HG03565 (cell line): ENCODE measurements at regions not wholly inside any gene's neighbourhood (a gene's known extent, or its start where the extent isn't known, plus 50 kb on each side); places are given as distances from the start of the nearest gene placed in this dataset.

Source experiments
- ATAC-seq: cut with Tn5 transposase; IDR thresholded peaks from one replicate; pipeline ENCODE4 v1.9.1; 2021; ENCODE audit warnings: mild to moderate bottlenecking, moderate library complexity; ENCODE audit not compliant: unreplicated experiment

DNA sequence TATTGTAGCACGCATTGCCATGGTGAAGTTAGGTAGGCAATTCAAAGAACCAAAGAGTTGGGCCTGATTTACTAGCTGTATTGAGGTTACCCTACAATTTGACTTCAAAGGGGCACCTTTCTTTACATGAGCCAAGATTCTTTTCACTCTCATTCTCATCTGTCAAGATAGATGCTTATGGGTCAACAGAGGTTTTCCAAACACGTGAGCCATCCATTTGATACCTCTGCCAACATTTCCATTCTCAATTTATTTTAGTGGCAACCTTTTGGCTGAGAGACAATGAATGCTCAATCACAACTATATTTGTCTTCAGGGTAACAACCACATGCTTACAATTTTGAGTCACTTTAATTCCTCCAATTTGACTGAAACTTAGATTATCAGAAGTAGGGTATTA lies 370.6 kb upstream of the CDH20 start:
- no peak for ATAC-seq

DNA sequence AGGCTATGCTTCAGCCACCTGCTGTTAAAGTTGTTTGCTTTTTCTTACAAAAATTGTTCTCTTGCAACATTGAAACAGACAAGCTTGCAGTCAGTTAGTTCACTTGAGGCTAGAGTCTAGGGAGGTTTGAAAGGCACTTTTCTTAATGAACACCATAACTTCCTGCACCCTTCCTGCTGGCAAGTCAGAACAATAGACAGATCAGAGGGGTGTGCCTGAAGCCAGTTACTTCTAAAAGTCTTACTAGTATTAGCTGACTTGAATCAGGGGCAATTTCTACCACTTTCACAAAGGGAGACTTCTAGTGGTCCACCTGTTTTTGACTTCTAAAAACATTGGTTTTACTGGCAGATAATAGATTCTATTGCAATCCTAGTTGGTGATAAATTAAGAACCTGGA lies 367.4 kb upstream of the CDH20 start:
- no peak for ATAC-seq

DNA sequence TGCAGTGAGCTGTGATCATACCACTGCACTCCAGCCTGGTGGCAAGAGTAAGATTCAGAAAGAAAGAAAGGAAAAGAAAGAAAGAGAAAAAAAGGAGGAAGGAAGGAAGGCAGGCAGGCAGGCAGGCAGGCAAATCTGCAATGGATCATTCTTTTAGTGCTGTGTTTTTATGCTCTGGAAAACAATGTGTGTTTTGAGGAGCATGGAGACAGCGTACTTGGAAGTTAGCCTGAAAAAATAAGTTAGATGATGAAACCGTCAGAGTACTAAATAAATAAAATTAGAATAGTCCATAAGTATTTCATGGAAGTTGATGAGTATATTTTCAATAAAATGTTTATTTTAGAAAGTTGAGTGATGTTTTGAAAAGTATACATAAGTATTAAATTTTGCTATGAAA lies 366.4 kb upstream of the CDH20 start:
- ATAC-seq: no peak

DNA sequence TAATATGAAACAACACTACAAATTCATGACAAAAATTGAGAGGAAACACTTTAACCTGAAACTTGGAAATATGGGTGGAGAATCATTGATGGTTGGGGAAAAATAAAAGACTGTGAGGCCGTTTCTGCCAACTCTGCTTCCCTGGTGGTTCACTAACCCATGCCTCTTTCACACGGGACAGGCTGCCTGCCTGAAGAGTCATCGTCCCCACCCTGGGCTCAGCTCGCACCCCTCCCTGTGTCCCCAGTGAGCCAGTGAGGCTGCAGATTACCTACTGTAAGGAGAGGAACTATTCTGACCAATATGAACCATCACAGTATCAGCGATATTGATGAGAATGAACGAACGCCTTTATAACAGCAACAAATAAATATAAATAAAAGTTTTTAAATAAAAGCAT lies 357.8 kb upstream of the CDH20 start:
- no peak for ATAC-seq

DNA sequence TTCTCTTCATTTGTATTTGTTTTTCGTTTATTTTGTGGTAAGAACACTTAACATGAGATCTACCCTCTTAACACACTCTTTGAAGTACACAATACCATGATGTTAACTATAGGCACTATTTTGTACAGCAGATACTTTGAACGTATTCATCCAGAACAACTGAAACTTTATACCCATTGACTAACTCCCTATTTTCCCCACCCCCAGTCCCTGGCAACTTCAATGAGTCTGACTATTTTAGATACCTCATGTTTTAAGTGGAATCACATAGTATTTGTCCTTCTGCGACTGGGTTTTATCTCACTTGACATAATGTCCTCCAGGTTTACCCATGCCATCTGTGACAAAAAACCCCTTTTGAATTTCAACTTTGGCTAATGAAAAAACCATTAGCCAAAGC lies 356.3 kb upstream of the CDH20 start:
- ATAC-seq: no peak

DNA sequence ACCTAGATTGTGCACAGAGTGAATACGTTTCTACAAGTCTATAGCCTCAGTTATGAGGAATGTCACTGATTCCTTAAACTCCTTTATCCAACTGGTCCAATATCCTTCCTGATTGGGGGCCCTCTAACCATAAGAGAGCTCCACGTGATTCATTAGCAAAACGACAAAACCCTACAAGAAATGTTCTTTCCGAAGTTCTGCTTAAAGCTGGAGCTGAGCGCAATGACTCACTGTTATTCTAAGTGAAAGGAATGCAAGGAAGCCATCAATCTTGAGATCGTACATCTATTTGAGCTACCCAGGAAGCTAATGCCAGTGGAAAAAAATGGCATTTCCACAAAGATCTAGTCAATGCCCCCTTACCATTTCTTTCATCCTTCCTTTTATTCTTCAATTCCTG lies 354.9 kb upstream of the CDH20 start:
- no peak for ATAC-seq

DNA sequence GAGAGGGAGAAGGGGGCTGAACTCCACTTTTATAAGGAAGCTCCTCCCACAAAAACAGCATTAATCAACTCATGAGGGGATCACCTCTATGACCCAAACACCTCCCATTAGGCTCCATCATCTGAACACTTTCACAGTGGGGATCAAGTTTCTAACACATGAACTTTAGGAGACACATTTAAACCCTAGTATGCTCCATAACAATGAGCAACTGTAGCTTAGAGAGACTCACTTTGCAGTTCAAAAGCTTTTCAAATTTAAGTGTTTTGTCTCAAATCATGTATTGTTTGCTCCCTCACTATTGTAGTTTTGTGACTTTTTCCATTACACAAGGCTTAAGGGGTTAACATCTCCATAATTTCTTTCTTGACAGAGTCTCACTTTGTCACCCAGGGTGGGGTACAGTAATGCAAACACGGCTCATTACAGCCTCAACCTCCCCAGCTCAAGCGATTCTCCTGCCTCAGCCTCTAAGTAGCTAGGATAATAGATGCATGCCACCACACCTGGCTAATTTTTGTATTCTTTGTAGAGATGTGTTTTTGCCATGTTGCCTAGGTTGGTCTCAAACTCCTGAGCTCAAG lies 352.7 kb upstream of the CDH20 start:
- no peak for ATAC-seq

DNA sequence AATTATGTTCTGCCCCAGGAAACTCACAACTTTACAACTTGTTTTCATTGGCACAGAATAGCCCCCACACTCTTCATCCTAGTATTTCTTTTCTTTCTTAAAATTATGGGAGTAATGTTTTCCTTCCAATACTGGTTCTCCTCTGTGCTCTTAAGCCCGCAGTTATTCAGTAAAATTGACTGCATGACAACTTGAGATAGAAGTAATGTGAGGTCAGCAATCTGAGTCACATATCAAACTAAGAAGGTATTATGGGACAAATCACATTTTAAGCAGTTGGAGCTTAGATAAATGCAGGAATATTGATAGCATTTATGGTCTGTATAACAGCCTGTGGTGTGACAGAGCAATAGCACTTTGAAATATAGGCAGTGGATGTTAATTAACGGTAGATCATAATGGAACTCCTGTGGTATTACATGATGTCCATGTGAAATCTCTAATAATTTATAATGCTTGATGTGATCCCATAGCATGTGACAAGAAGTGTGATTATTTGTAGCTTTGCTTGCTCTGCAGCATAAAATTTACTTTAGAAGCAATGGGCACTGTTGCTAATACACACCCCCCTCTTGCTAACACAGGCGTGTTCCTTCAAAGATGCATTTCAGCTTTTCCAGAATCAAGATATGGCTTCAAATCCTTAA lies 351.4 kb upstream of the CDH20 start:
- no peak for ATAC-seq

DNA sequence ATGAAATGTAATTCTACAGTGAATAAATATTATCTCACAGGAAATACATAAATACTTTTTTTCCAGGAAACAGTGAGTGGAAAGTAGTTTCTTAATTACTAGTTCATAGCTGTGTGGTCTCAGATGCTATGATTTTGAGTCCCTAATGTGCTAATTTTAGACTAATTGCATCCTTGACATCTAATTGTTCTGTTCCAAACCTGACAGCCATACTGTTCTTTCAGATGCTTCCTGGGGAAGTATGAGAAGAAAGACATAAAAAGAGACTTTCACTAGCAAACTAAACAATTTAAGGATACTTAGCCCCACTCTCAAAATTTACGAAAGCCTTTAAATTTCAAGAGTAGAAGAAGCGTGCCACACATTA lies 350.9 kb upstream of the CDH20 start:
- ATAC-seq: no peak

DNA sequence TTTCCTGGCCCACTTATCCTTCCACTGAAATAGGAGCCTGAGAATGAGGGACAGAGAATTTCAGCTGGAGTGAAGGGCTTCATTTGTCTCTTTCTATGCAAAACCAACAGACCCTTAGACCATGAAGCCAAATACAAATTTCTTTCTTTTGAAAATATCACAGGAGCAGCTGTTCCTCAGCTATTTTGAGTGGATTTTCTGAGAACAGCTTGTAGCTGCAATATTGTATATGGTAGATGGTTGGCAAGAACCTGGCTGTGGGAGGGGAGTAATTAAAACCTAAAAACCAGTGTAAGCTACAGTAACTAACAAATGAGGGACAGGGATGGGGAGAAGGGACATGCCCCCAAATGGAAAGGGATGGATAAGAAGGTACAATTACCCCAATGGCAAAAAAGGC lies 350.3 kb upstream of the CDH20 start:
- no peak for ATAC-seq

DNA sequence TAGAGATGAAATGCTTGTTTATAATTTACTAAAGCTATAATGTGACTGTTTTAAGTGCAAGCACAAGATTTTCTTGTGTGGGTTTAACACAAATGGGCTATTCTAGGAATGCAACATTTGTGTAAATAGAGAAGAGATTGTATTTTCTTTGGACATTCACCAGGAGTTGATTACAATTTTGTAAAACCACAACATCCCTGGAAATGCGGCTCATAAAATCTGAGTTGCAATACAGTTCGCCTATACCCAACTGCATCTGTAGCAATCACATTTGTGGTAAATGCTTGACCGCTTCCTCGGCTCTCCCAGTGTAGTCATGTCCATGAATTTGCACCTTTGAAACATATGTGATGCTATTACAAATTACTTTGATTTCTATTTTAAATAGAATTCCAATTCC lies 348.7 kb upstream of the CDH20 start:
- no peak for ATAC-seq

DNA sequence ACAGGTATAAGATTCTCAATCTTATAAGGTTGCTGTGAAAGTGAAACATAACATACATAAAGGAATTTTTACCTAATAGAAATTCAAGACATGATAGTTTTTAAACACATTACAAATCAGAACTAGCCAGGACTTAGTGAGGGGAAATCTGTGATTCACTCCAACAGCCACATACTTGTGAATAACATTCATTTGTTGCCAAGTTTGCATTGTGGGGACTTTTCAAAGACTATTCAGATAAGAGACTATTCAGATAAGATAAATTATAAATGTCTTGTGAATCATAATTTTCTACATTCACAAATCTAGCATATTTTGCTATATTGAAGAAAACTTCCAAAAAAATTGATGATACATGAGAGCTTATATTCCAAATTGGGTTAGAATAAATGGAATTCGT lies 345.3 kb upstream of the CDH20 start:
- no peak for ATAC-seq

DNA sequence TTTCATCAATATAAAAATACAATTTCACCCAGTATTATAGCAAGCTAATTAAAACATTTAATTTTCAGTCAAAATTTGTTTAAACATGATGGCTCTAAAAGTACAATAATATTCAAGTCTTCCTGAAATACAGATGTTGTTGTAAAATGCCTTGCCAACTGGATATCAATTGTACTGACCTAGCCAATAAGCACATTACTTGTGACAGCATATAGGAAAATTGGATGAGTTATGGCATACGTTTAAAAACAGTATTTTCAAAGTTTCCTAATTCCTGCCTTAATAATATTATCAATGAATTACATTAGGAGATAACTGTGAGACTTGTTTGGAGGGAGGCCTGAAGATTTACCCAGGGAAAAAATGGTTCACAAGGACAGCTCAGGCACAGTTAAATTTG lies 336.9 kb upstream of the CDH20 start:
- no peak for ATAC-seq

DNA sequence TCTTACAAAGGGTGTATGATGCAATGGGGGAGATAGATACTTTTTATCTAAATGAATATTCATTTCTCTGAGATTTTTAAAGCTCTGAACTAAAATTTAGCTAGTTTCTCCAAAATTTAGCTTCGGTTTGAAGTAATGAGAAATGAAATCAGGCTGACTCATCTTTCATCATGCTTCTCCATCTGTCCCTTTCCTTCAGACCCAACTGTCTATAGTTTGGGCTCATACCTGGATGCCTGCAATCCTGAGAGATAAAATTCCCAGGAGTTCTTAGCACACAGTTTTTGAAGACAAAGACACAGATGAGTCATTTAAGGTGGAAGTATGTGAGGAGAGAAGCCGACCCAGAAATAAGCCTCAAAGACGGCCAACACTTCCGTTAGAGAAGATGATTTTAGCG lies 336.4 kb upstream of the CDH20 start:
- no peak for ATAC-seq

DNA sequence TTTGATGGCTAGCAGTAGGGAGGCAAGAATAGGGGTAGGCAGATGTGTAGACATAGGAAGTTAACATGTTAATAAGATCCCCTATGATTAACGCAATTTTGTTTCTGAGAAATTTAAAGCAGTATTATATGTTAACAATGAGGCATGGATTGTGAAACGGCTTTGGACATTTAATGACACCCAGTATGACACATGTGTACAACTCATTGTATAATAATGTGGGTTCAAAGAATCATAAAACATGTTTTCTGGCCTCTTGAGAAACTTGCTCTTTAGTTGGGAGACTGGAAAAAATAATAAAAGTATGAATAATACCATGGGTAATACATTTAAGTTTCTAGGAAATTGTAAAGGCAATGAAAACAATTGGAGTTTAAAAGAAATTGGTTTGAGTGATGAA lies 332.1 kb upstream of the CDH20 start:
- ATAC-seq: no peak

DNA sequence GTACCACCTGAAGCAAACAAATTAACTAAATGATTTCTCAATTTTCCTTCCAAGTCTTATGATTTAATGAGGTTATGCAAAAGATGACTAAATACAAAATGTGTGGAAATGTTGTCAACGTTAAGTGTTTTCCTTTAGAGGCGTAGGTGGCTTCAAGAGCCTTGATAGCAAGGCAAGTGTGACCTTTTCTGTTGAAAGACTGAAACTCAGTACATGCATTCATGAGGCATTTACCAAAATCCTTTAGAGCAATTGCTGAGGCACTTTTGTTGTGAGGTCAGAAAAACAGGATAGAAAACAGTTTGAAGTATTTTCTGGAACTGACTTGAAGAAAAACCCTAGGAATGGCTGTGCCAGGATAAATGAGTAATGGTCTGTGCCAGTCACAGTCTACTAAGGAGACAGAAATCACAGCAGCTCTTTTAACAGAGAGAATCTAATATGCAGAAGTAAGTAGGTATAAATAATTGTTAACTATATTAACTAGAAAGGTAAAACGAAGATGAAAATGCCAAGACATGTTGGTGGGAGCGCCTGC lies 326.5 kb upstream of the CDH20 start:
- ATAC-seq: no peak

DNA sequence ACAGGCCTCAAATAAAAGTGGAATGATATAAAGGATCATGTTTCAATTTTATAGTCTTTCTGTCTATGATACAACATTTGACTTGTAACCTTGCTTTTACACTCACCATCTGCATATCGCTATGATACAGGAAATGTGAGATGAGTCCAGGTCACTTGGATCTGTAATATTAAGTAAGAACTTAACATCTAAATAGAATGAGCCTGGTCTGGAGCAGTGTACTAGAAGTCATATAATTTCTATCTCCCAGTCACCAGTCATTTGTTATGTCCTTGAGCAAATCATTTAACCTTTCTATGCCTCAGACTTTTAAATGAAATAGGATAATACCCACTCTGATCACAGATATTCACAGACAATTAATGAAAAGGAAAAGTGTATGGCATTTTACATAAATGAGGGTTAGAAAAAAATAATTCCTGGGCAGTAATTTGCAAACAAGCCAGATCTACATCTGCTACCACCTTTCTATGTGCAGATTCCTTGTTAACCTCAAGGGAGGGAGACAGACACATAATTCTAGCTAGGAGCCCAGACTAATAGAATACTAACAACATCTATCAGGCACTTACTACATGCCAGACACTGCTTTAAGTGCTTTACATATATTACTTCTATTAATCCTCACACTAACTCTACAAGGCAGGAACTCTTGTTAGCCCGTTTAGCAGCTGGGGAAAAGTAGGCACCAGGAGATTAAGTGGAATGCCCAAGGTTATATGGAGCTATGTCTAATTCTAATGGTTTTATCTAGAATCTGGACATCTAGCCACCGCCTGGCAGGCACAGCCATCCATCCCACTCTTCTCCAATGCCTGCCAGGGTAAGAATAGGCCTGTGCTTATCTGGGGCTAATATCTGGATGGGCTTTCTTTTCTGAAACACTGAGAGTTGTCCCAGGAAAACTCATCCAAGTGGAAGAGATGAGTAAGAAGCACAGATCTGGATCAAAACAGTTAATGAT lies 313.6 kb upstream of the CDH20 start:
- ATAC-seq: no peak

DNA sequence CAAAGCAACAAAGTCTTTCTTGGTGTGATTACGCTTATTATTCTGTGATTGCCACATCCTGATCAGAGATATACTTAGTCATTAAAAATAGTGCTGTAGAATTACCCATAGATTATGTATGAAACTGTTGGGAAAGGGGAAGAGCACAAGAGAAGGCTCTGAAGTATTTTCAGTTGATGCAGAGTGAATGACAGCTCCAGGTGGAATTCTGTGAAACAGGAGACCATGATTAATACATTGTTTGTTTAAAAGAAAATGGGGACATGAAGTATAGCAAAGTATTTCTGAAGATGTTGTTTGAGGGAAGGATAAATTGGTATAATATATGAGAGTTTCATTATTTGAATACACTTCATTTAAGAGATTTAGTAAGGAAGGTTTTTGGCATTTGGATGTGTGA lies 307.6 kb upstream of the CDH20 start:
- ATAC-seq: no peak

DNA sequence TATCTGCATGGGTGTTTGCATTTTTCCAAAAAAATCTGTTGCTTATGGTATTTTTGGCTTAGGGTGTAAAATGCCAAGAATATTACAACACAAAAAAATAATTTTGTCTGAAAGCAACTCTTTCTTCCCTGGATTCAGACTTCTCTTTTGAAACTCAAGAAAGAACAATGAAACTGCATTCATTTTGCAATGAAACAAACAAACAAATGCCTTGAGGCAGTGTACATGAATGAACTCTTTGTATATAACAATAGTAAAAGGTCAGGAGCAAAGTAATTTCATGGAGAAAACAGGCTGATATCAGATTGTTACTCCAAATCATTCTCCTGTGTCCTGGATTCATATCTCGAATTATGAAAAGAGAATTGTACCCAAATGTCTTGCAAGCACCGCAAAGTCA lies 301.6 kb upstream of the CDH20 start:
- no peak for ATAC-seq

DNA sequence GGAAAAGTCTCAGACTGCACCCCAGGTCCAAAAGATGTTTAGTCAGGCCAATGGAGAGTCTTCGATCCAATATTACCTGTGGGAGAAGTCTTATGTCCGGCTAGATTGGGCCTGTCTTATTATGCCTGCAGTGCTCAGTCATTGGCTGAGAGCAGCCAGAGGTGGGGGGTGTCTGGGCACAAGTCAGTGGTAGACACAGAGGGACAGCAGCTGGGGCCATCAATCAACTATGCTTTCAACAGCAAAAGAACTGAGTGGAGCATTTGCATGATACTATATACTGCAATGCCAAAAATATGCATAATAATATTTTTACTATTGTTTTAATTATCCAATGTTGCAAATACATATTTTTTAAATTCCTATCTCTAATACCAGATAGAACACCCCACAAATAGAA lies 298.6 kb upstream of the CDH20 start:
- ATAC-seq: no peak

DNA sequence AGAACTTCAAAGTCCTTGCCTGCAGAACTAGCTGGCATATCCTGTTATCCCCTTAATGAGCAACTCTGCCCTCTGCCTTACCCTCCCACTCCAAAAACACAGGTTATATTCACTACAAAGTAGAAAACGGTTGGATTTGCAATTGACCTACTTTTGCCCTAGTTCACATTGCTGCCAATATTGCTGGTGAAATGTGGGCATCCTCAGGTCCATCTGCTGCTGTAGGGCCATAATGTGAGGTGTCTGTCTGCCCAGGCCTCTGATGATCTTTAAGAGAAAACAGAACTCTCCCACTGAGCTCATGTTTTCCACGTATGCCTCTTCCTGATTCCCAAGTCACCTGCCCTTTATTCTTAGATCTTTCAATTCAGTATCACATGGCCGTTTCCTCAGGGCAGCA lies 294.0 kb upstream of the CDH20 start:
- ATAC-seq: no peak

DNA sequence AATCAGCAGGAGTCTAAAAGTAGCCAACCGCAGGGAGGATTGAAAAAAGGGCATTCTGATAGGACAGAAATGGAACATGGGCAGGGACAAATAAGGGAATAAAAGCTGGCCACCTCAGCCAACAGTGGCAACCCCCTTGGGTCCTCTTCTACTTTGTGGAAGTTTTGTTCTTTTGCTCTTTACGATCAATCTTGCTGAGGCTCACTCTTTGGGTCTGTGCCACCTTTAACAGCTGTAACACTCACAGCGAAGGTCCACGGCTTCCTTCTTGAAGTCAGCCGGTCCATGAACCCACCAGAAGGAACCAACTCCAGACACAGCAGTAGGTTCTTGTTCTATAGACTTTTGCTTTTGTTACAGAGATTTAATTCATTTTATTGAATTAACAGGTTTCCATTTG lies 285.4 kb upstream of the CDH20 start:
- ATAC-seq: no peak
